Activated CD8-positive, alpha-beta memory T cell treated with anti-CD3 and anti-CD28 coated beads, Interleukin-2, amount 50 U/mL, for 4 hours (primary cell): ENCODE measurements at regions not wholly inside any gene's neighbourhood (a gene's known extent, or its start where the extent isn't known, plus 50 kb on each side); places are given as distances from the start of the nearest gene placed in this dataset.

ENCODE experiments used
- DNase-seq: peaks from one replicate; pipeline ENCODE4 v3.0.0-alpha.2; 2020

- no peak for DNase-seq
These were observed 204.8 kb downstream of the KLF12 start for GRCh38 chr13:73929287-73929932.

GRCh38 chr13:73924607-73925006 lies 209.6 kb downstream of the KLF12 start:
- DNase-seq, result no peak

DNA sequence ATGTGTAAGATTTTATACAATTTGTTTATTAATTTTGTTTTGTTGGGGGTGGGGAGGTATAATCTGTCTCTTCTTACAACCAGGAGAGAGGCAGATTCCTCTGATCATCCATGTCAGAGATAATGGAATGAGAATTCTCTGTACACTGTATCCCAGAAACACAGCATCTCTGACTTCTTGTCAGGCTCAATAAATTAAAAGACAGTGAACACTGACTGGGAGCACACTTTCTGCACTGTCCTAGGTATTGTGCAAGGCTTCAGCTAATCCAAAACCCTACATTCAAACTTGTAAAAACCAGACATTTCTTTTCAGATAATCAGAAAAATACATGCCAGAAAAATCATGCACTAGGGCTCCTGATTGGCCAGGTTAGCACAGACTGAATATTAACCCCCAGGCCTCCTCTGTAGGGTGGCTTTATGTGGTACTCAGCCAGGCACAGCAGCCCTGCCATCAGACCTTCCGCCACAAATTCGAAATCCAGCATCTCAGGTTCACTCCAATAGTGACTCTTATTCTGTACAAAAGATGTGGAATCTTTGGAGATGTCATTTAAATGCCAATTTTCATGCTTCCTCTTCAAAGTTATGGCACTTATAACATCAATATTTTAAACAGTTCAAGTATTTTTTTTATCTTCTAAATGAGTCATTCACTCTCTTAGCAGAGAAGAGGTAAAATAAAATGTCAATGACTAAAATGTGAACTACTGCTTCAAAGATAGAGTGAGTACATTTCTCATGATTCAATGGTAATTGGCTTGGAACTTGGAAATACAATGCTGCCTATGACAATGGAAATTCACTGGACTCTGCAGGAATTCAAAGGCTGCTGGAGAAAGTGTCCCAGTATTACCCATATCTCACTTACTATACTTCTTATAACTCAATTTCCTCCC lies 211.5 kb downstream of the KLF12 start:
- DNase-seq, result no peak

GRCh38 chr13:73918691-73919090 lies 215.5 kb downstream of the KLF12 start:
- no peak for DNase-seq

GRCh38 chr13:73913751-73914518 lies 220.3 kb downstream of the KLF12 start:
- no peak for DNase-seq

DNA sequence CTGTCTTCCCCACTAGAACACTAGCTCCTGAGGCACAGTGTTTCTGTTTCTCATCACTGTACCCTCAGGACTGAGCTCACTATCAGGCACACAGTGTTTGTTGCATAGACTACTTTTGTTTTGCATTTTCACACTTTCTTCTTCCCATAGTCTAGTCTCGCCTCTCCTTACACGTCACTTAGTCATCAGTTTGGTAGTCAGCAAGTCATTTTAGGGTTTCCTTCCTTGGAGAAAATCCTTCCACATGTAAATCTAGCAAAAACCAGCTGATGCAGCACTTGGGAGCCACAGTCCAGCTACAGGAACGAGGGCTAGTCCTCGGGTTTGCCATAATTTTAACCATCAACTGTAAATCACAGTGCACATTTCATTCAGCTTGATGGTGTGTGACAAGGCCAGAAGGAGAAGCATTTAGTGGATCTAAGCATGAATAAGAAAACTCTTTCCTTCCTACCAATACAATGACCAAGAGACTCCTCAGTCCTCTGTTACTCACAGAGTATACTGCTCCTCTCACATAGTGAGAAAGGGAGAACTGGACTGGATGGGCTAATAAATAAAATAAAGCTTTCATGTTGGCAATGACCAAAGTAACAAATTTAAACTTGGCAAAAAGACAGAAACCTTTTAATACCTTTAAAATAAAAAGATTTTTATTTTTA lies 221.0 kb downstream of the KLF12 start:
- no peak for DNase-seq

DNA sequence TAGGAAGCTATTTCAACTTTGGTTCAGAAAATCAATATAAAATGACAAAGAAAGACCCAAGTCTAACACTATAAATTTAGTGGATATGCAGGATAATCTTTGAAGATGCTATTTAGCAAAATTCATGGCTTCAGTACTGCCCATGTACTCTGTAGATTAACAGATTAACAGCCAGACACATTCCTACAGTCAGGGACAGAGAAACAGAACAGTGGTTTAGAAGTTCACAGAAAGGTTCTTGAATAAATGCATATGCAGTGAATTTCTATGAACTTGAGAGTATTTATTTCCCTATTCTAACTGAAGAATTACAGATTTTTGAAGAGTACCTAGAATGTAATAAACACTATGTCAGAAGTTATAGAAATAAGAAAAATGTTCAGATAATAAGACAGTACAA lies 222.8 kb downstream of the KLF12 start:
- DNase-seq, result no peak

DNA sequence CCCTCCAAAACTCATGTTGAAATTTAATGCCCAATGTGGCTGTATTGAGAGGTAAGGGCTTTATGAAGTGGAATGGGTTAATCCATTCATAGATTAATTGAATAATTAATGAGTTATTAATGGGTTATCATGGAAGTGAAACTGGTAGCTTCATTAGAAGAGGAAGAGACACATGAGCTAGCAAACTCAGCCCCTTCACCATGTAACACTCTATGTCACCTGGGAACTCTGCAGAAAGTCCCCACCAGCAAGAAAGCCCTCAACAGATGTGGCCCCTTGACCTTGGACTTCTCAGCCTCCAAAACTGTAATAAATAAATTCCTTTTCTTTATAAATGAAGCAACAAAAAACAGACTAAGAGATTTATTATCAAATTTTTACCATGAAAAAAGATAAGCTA lies 223.5 kb downstream of the KLF12 start:
- DNase-seq, result no peak

DNA sequence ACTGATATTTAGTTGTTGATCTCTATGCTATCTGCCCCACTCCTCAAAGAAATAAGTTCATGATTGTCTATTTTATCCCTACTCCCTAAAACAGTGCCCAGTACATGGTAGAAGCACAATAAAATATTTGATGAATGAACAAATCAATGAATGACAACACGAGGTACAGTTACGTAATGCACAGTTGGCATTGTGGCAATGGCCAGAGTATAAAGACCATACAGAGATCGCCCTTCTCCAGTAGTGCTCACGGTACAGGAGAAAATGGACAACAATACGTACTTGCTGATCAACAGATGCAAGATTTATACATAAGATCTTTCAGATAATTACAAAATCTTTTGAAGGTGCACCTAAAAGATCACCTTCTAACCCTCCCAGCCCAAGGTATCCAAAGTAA lies 225.4 kb downstream of the KLF12 start:
- no peak for DNase-seq

GRCh38 chr13:73904625-73905024 lies 229.6 kb downstream of the KLF12 start:
- no peak for DNase-seq

- DNase-seq, result no peak
These were observed 230.6 kb downstream of the KLF12 start for GRCh38 chr13:73903561-73903960.

DNA sequence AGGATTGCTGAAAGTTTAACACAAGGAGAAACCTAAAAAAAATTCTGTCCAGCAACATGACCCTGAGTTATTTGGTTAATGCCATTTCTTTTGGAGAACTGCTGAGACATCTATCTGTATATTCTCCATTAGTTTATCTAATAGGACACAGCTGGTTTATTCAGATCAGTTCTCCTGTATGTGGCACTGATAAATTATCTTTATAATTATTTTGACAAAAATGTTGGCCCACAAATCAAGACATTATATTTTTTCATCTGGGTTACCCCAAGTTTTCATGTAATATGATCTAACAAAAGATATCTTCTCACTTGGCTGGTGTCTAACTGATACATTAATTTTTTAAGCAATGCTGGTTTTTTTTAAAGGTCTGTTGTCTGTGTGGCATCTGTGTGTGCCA lies 231.4 kb downstream of the KLF12 start:
- no peak for DNase-seq

DNA sequence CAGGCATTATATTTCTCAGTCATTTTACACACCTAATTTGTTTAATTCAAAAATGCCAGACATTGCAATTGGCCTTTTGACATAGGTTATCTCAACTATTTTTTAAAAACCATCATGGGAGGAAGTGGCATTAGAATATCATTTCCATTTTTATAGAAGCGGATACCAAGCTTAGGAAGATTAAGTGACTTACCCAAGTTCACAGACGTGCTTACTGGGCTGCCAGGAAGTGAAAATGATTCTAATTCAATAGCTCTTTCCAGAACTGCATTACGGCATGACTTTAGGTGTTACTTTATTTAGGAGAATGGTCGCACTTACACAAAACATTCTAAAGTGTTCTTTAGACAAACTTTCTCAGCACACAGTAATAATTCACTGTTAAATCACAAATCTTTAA lies 231.9 kb downstream of the KLF12 start:
- no peak for DNase-seq

GRCh38 chr13:73901324-73902068 lies 232.7 kb downstream of the KLF12 start:
- DNase-seq, result no peak

DNA sequence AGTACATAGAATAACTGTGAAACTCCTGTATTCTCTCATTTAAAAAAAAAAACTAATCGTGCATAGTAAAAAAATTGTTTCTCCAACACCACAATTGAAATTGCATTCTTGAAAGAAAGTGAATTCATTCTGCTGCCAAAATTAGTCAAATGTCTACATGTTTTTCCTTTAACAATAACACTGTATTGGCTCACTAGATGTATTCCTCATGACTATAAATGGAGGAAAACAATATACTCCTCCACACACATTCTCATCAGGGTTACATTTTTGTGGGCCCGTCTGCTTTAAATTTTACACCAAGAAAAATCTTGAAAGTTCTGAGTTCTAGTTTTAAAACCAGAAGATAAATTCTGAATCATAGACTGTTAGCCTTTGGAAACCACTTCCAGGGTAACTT lies 233.6 kb downstream of the KLF12 start:
- no peak for DNase-seq

DNA sequence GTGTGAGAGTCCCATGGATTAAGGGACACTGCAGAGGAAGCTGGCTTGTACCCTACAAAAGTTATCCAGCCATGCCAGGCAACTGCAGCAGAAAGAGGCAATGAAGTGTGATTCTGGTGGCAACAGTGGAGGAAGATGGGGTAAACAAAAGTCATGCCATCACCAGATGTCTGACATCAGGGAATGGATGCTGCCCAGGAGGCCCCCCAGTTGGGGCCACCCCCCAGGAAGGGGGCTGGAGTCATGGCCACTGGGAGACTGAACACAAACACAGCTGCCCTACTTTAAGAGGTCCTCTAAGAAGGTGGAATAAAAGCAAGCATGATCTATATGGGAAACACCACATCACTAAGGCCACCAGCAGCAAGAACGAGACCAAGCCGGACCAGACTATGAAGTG lies 235.3 kb downstream of the KLF12 start:
- DNase-seq, result no peak

- DNase-seq, result no peak
These were observed 235.9 kb downstream of the KLF12 start for GRCh38 chr13:73898276-73898675.

- no peak for DNase-seq
These were observed 239.1 kb downstream of the KLF12 start for GRCh38 chr13:73894995-73895571.

- DNase-seq, result no peak
These were observed 240.4 kb downstream of the KLF12 start for GRCh38 chr13:73893833-73894232.

GRCh38 chr13:73891805-73892204 lies 242.4 kb downstream of the KLF12 start:
- DNase-seq, result no peak

GRCh38 chr13:73883162-73883561 lies 251.0 kb downstream of the KLF12 start:
- no peak for DNase-seq

GRCh38 chr13:73880365-73880764 lies 253.8 kb downstream of the KLF12 start:
- DNase-seq, result no peak
